Left lung (tissue), 4 donors: ENCODE measurements at regions not wholly inside any gene's neighbourhood (a gene's known extent, or its start where the extent isn't known, plus 50 kb on each side); places are given as distances from the start of the nearest gene placed in this dataset.
A peak's percentile ranks its signal among the peaks of the same experiment; 100 is the strongest.
"Not testable (repeated sequence)": the region's sequence is repeated elsewhere in the genome, so short reads cannot be mapped to it uniquely, and the experiment has no call there.

Experiments used
- ATAC-seq: fragments of 200-7000 bp; cut with Tn5 transposase; one replicate; pipeline ENCODE4 v1.9.1; 2020; ENCODE audit warnings: moderate library complexity
- DNase-seq, 4 donors: peaks; one replicate each; pipeline ENCODE4 v3.0.0-alpha.2; 2013 to 2020
- H3K27ac ChIP-seq, 2 donors: fragments of 200-600 bp; sonication (generic) in 1 of 2; one replicate each; pipeline versions ENCODE4 v1.5.0 to v1.8.0; 2020 to 2021
- H3K27me3 ChIP-seq, 2 donors: fragments of 200-600 bp; sonication (generic) in 1 of 2; one replicate each; pipeline versions ENCODE4 v1.5.0 to v1.8.0; 2020 to 2021
- H3K36me3 ChIP-seq, 2 donors: fragments of 200-600 bp; sonication (generic) in 1 of 2; one replicate each; pipeline versions ENCODE4 v1.5.0 to v1.8.0; 2020 to 2021
- H3K4me1 ChIP-seq, 2 donors: fragments of 200-600 bp; one replicate each; pipeline ENCODE4 v1.8.0; 2021
- H3K4me3 ChIP-seq, 2 donors: fragments of 200-600 bp; sonication (generic) in 1 of 2; one replicate each; pipeline versions ENCODE4 v1.5.0 to v1.8.0; 2020 to 2021; ENCODE audit warnings: mild to moderate bottlenecking in 1 of 2
- H3K9me3 ChIP-seq, 2 donors: fragments of 200-600 bp; sonication (generic) in 1 of 2; one replicate each; pipeline versions ENCODE4 v1.5.0 to v1.8.0; 2020 to 2021
- intact Hi-C, 2 donors: fragments of 100-400 bp; cut with DNase I; formaldehyde crosslinking; loops; one replicate each; pipeline versions ENCODE4 v1.11.2 to v1.14.2; 2022
- TF ChIP-seq, protein P1 (sequence below), 2 donors: fragments of 200-600 bp; sonication (generic) in 1 of 2; IDR thresholded peaks; one replicate each; pipeline versions ENCODE4 v1.5.0 to v1.8.0; 2021; ENCODE audit warnings: antibody characterized with exemption in 2 of 2
- donor health status: DM: no; HTN: yes; CAD: no.
- donor health status: DM: no; HTN: no; CAD: no.

DNA sequence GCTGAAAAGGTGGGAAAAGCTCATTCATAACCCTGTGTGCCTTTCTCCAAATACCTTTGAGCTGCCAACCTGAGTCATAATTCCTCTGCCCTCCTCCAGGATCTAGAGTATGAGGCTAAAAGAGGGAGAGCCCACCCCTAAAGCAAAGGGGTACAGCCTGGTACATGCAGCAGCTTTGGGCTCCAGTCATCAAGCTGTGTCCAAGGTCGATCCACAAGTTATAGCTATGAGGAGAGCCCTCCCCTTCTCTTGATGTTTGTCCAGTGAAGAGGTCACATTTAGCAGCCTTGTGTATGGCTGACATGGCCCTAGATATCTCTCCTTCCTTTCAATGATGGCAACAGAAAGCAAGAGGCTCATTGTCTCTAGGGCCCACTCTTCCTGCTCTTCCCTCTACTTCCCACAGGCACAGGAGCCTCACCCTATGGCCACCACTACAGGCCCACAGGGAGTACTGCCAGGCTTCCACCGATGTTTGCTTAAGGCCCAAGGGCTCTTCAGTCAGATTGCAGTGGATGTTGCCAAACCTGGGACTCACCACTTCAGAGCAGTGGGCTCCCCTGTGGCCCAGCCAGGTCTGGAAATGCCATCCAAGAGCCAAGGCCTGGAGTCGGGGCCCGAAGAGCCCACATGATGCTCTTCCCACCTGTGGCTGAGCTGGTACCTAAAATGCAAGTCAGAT, 176.8 kb downstream of the CD83 start:
- Histone ChIP-seq H3K27me3 (no peaks in the 10 kb centered on the region), H3K27ac (no peak overlapping the region), H3K36me3 (no peaks in the 10 kb centered on the region), H3K9me3 (no peaks in the 10 kb centered on the region), H3K4me1 (peaks cover 0 to 4% of the 10 kb centered on the region in 2 donors), H3K4me3 (no peak overlapping the region)
- DNase-seq, result peak in 1 of 4 donors; percentile 71
- intact Hi-C loops, result no loop called here
- peak; percentile 98 for ATAC-seq
- TF ChIP-seq, protein P1, sequence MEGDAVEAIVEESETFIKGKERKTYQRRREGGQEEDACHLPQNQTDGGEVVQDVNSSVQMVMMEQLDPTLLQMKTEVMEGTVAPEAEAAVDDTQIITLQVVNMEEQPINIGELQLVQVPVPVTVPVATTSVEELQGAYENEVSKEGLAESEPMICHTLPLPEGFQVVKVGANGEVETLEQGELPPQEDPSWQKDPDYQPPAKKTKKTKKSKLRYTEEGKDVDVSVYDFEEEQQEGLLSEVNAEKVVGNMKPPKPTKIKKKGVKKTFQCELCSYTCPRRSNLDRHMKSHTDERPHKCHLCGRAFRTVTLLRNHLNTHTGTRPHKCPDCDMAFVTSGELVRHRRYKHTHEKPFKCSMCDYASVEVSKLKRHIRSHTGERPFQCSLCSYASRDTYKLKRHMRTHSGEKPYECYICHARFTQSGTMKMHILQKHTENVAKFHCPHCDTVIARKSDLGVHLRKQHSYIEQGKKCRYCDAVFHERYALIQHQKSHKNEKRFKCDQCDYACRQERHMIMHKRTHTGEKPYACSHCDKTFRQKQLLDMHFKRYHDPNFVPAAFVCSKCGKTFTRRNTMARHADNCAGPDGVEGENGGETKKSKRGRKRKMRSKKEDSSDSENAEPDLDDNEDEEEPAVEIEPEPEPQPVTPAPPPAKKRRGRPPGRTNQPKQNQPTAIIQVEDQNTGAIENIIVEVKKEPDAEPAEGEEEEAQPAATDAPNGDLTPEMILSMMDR (IDR thresholded peaks at IDR 0.05), result no peak

DNA sequence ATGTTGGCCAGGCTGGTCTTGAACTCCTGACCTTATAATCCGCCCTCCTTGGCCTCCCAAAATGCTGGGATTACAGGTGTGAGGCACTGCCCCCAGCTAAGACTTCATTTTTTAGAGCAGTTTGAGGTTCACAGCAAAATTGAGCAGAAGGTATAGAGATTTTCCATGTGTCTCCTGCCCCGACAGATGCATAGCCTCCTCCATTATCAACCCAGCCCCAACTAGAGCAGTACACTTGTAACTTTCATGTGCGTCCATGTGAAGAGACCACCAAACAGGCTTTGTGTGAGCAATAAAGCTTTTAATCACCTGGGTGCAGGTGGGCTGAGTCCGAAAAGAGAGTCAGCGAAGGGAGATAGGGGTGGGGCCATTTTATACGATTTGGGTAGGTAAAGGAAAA, 179.1 kb downstream of the CD83 start:
- H3K27ac ChIP-seq, DNase-seq, ATAC-seq, intact Hi-C loops, H3K27me3 ChIP-seq, H3K36me3 ChIP-seq, H3K9me3 ChIP-seq, H3K4me3 ChIP-seq, H3K4me1 ChIP-seq: not testable (repeated sequence)

DNA sequence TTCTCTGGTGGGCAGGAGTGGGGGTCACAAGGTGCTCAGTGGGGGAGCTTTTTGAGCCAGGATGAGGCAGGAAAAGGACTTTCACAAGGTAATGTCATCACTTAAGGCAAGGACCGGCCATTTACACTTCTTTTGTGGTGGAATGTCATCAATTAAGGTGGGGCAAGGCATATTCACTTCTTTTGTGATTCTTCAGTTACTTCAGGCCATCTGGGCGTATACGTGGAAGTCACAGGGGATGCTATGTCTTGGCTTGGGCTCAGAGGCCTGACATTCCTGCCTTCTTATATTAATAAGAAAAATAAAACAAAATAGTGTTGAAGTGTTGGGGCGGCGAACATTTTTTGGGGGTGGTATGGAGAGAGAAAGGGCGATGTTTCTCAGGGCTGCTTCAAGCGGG, 179.5 kb downstream of the CD83 start:
- H3K27ac ChIP-seq, DNase-seq, H3K27me3 ChIP-seq, H3K4me1 ChIP-seq, H3K9me3 ChIP-seq, H3K4me3 ChIP-seq, ATAC-seq, intact Hi-C loops, H3K36me3 ChIP-seq: not testable (repeated sequence)

DNA sequence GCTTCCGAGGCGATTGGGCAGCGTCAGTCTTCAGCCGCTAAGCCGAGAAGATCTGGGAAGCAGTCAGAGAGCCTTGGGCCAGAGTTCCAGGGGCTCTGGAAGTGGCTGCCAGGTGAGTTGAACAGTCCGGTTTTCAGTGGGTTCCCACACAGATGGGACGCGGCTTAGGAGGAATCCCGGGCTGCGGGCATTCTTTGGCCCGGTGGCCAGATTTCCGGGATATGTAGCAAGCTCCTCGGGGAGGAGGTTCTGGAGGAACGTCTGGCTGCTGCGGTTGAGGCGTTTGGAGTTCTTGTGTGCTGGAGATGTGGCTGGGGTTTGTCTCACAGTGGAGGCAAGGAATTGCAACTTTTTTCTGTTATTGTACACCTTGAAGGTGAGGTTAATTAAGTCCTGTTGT, 182.6 kb downstream of the CD83 start:
- DNase-seq, result peak in 1 of 4 donors; percentile 39
- intact Hi-C loops, H3K4me3 ChIP-seq, H3K27me3 ChIP-seq, ATAC-seq, H3K9me3 ChIP-seq, H3K4me1 ChIP-seq, H3K27ac ChIP-seq, H3K36me3 ChIP-seq: not testable (repeated sequence)

DNA sequence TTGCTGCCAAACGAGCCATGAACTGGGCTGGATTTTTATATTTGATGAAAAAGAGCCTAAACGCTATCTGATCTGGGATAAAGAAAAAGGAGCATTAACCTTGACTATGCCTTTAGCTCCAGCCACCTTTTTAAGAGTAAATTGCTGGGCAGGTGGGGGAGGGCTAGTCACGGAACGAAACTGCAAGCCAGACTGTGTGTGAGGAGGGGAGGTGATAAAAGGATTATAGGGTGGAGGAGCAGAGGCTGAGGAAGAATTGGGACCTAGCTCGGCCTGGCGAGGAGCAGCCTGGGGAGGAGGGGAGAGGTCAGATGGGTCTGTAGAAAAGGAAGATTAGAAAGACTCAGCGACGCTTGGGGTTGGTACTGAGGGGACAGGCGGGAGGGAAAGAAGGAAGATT, 183.1 kb downstream of the CD83 start:
- intact Hi-C loops, H3K9me3 ChIP-seq, H3K27ac ChIP-seq, H3K27me3 ChIP-seq, ATAC-seq, H3K36me3 ChIP-seq, H3K4me3 ChIP-seq, H3K4me1 ChIP-seq, DNase-seq: not testable (repeated sequence)

DNA sequence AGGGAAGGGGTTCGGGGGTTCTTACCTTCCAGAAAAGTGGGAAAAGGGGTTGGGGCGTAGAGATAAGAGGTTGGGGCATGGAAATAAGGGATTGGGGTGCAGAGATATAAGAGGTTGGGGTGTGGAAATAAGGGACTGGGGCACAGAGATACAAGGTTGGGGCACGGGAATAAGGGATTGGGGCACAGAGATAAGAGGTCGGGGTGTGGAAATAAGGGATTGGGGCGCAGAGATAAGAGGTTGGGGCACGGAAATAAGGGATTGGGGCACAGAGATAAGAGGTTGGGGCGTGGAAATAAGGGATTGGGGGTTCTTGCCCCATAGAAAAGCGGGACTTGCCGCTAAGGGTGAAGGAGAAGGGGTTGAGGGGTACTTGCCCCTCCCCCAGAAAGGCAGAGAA, 183.9 kb downstream of the CD83 start:
- H3K27me3 ChIP-seq, ATAC-seq, H3K36me3 ChIP-seq, H3K27ac ChIP-seq, intact Hi-C loops, H3K9me3 ChIP-seq, DNase-seq, H3K4me3 ChIP-seq, H3K4me1 ChIP-seq: not testable (repeated sequence)

DNA sequence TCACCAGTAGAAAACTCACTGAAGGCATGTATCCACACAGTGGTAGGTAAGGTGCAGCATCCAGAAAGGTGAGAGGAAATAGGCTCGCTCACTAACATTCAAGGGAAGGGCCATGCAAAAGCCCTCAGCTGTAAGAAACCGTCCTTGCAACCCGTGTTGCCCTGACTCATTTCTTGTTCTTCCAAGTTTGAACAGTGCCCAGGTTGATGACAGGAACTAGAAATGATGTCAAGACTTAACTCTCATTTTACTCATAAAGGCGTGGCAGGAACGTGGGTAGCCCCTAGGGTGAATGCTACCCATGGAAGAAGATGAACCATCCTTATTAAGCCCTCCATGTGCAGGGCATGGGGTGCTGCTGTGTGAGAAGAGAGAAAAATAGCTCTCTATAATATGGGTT, 187.6 kb downstream of the CD83 start:
- no peaks in the 10 kb centered on the region for H3K36me3 ChIP-seq
- no peak overlapping the region for H3K27ac ChIP-seq
- no peaks in the 10 kb centered on the region for H3K27me3 ChIP-seq
- peak; percentile 21 for ATAC-seq
- H3K9me3 ChIP-seq, result no peaks in the 10 kb centered on the region
- H3K4me1 ChIP-seq, result no peaks in the 10 kb centered on the region
- TF ChIP-seq, protein P1 (IDR thresholded peaks at IDR 0.05), result no peak
- intact Hi-C loops, result no loop called here
- H3K4me3 ChIP-seq, result no peak overlapping the region
- DNase-seq, result no peak

DNA sequence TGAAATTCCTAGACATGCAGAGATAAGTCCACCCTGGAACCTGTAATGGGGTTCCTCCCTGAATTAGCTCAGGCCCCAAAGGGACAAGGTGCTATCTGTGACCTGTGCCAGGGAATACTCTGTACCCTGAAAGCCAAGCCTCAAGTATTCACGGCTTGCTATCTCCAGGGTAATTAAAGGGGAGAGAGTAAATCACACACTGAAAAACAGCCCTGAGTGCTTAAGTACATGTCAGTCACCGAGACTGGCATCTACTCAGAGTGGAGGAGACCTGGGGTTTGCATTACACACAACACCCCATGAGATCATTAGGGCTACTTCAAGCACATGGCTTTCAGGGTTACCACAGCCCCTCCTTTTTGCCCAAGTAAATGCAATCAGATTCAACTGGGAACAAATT, 188.1 kb downstream of the CD83 start:
- ATAC-seq, result peak; percentile 89
- no peak overlapping the region for H3K27ac ChIP-seq
- H3K4me1 ChIP-seq, result no peaks in the 10 kb centered on the region
- TF ChIP-seq, protein P1 (IDR thresholded peaks at IDR 0.05), result no peak
- H3K9me3 ChIP-seq, result no peaks in the 10 kb centered on the region
- no peaks in the 10 kb centered on the region for H3K36me3 ChIP-seq
- intact Hi-C loops, result no loop called here
- DNase-seq, result no peak
- H3K27me3 ChIP-seq, result no peaks in the 10 kb centered on the region
- no peak overlapping the region for H3K4me3 ChIP-seq
